ENCODE measurements at regions not wholly inside any gene's neighbourhood (a gene's known extent, or its start where the extent isn't known, plus 50 kb on each side); places are given as distances from the start of the nearest gene placed in this dataset.

DNA sequence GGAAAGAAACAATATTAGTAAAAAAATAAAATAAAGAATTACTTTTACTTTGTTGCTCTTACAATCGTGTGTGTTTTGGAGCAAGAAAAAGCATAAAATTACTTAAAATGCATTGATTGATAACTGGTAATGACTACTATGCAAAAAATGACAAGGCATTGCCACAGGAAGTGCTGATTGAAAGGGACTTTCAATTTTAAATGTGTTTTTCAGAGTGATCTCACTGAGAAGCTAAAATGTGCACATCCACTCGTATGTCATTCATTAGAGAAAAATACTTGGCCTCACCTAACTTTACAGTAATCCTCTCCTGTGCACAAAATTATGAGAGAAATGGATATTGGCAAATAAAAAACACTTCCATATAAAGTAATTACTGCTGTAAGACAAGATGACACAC, 934.9 kb downstream of the SLITRK6 start:
- no peak for TF ChIP-seq POLR2AphosphoS5 (IDR thresholded peaks at IDR 0.05; ENCODE audit: borderline replicate concordance, low read depth, low read length)
- no peak for TF ChIP-seq EZH2 (IDR thresholded peaks at IDR 0.05)
